ENCODE measurements at regions not wholly inside any gene's neighbourhood (a gene's known extent, or its start where the extent isn't known, plus 50 kb on each side); places are given as distances from the start of the nearest gene placed in this dataset.

GRCh38 chr3:109210501-109210900, 74.0 kb downstream of the C3orf85 start:
- peak; percentile 43 for DNase-seq

GRCh38 chr3:109211941-109212340, 75.4 kb downstream of the C3orf85 start:
- DNase-seq: no peak

- peak; percentile 10 for DNase-seq
Observed at GRCh38 chr3:109213321-109213720, 76.8 kb downstream of the C3orf85 start.

GRCh38 chr3:109224333-109224732, 87.8 kb downstream of the C3orf85 start:
- DNase-seq: peak; percentile 74

GRCh38 chr3:109225516-109225915, 89.0 kb downstream of the C3orf85 start:
- no peak for DNase-seq

- no peak for DNase-seq
Observed at GRCh38 chr3:109228391-109229080, 87.8 kb downstream of the DPPA2 start.

GRCh38 chr3:109229174-109229847, 87.0 kb downstream of the DPPA2 start:
- DNase-seq: no peak

GRCh38 chr3:109234300-109234699, 82.0 kb downstream of the DPPA2 start:
- DNase-seq: peak; percentile 64

GRCh38 chr3:109241459-109242186, 74.7 kb downstream of the DPPA2 start:
- no peak for DNase-seq

GRCh38 chr3:109242187-109242523, 74.2 kb downstream of the DPPA2 start:
- DNase-seq: no peak

Data from NCI-H82 (cell line).